ENCODE measurements at regions not wholly inside any gene's neighbourhood (a gene's known extent, or its start where the extent isn't known, plus 50 kb on each side); places are given as distances from the start of the nearest gene placed in this dataset.

- TF ChIP-seq POLR2A (IDR thresholded peaks at IDR 0.05; ENCODE audit: low read length) (no peak), CHD4 (IDR thresholded peaks at IDR 0.05; ENCODE audit: borderline replicate concordance) (no peak), CTCF (IDR thresholded peaks at IDR 0.05) (no peak), POLR2AphosphoS2 (conservative IDR thresholded peaks at IDR 0.05; ENCODE audit: low read length) (no peak), CHD2 (IDR thresholded peaks at IDR 0.05; ENCODE audit: low read length, partially characterized antibody) (no peak), JUN (IDR thresholded peaks at IDR 0.05) (no peak)
These were observed 345.4 kb downstream of the ADAM29 start for GRCh38 chr4:175263537-175263936.
